Tibial artery (tissue), 4 donors: ENCODE measurements at regions not wholly inside any gene's neighbourhood (a gene's known extent, or its start where the extent isn't known, plus 50 kb on each side); places are given as distances from the start of the nearest gene placed in this dataset.

Experiments used
- DNase-seq, 2 donors: peaks; one replicate each; pipeline ENCODE4 v3.0.0-alpha.2; 2019
- H3K27ac ChIP-seq, 2 donors: fragments of 200-600 bp; sonication (generic) in 1 of 2; 1 replicate in 1 of 2; 2 replicates in 1 of 2; pipeline ENCODE4 v1.5.1; 2018 to 2019; ENCODE audit warnings: mild to moderate bottlenecking in 1 of 2
- H3K27me3 ChIP-seq, 2 donors: fragments of 200-600 bp; sonication (generic) in 1 of 2; one replicate each; pipeline versions ENCODE4 v1.5.1 to v1.6.0; 2016 to 2019
- H3K36me3 ChIP-seq, 3 donors: fragments of 200-600 bp; sonication (generic) in 2 of 3; one replicate each; pipeline ENCODE4 v1.5.1; 2016 to 2019; ENCODE audit warnings: mild to moderate bottlenecking in 2 of 3
- H3K4me1 ChIP-seq, 4 donors: fragments of 200-600 bp; sonication (generic) in 2 of 4; 1 replicate in 3 of 4; 2 replicates in 1 of 4; pipeline ENCODE4 v1.5.1; 2016 to 2019
- H3K4me3 ChIP-seq, 2 donors: fragments of 200-600 bp; sonication (generic) in 1 of 2; 1 replicate in 1 of 2; 2 replicates in 1 of 2; pipeline ENCODE4 v1.5.1; 2018 to 2019; ENCODE audit warnings: mild to moderate bottlenecking in 2 of 2
- H3K9me3 ChIP-seq, 3 donors: fragments of 200-600 bp; sonication (generic) in 1 of 3; one replicate each; pipeline ENCODE4 v1.5.1; 2016 to 2019
- intact Hi-C: fragments of 100-400 bp; cut with DNase I; formaldehyde crosslinking; loops from one replicate; pipeline ENCODE4 v1.15.0; 2023; ENCODE audit warnings: low total_unique reads
- TF ChIP-seq, protein P1 (sequence below), 2 experiments: fragments of 200-600 bp in 1 of 2; fragments of 450-650 bp in 1 of 2; IDR thresholded peaks; one replicate each; pipeline ENCODE4 v1.5.1; 2017 to 2019; ENCODE audit warnings: antibody characterized with exemption in 2 of 2, mild to moderate bottlenecking in 1 of 2, moderate library complexity in 1 of 2

DNA sequence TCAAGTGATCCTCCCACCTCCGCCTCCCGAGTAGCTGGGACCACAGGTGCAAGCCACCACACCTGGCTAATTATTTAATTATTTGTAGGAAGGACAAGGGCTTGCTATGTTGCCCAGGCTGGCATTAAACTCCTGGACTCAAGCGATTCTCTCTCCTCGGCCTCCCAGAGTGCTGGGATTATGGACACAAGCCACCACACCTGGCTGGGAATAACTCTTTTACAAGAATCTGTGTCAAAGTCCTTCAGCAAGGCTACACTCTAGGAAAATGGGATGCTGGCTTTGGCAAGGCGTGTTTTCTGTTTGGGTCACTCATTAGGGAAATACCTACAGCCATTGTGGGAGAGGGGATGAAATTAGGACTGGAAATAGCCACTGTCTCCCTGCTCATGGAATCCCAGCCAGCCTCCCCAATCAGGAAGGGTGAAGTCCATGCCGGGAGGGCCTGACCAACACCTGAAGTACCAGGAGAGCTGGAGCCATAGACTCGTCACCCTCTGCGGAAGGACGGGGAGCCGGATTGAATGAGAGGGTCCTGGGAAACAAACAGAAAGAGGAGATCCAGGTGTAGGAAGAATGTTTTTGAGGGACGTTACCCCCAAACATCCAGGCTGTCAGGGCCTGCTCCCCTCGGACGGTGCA, 72.2 kb upstream of the MYL10 start:
- DNase-seq = no peak
- intact Hi-C loops = no loop called here

DNA sequence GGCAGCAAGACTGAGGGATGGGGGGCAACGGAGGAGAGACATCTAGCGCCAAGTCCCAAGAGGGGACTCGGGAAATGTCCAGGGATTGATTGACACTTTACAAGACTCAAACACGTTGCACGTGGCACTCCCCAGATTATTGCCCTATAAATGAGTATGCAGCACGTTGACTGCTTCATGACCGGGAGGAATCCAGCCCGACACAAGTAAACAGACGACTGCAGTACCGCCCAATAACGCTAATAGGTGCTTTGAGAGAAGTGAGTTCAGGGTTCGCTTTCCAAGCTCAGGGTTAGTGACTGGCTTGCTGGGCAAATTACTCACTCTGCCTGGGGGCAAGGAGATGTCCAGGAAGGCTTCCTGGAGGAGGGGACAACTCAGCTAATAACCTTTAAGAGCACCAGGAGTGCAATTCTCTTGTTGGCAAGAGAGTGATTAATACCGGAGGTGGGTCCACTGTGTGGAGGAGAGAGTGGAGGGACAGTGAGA, 73.3 kb upstream of the MYL10 start:
- Histone ChIP-seq H3K27ac (no peak overlapping the region), H3K9me3 (no peaks in the 10 kb centered on the region), H3K36me3 (no peaks in the 10 kb centered on the region), H3K4me3 (no peak overlapping the region), H3K4me1 (no peaks in the 10 kb centered on the region), H3K27me3 (peaks cover 0 to 61% of the 10 kb centered on the region in 2 donors)
- TF ChIP-seq, protein P1, sequence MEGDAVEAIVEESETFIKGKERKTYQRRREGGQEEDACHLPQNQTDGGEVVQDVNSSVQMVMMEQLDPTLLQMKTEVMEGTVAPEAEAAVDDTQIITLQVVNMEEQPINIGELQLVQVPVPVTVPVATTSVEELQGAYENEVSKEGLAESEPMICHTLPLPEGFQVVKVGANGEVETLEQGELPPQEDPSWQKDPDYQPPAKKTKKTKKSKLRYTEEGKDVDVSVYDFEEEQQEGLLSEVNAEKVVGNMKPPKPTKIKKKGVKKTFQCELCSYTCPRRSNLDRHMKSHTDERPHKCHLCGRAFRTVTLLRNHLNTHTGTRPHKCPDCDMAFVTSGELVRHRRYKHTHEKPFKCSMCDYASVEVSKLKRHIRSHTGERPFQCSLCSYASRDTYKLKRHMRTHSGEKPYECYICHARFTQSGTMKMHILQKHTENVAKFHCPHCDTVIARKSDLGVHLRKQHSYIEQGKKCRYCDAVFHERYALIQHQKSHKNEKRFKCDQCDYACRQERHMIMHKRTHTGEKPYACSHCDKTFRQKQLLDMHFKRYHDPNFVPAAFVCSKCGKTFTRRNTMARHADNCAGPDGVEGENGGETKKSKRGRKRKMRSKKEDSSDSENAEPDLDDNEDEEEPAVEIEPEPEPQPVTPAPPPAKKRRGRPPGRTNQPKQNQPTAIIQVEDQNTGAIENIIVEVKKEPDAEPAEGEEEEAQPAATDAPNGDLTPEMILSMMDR (IDR thresholded peaks at IDR 0.05) = no peak
- intact Hi-C loops = no loop called here
- DNase-seq = no peak

More for the DNA sequence above, 72.2 kb upstream of the MYL10 start:
- no peak overlapping the region for H3K4me3 ChIP-seq
- H3K4me1 ChIP-seq = no peaks in the 10 kb centered on the region
- H3K9me3 ChIP-seq = no peaks in the 10 kb centered on the region
- no peak overlapping the region for H3K27ac ChIP-seq
- peaks cover 0 to 59% of the 10 kb centered on the region in 2 donors for H3K27me3 ChIP-seq
- TF ChIP-seq, protein P1 (IDR thresholded peaks at IDR 0.05) = no peak
- H3K36me3 ChIP-seq = no peaks in the 10 kb centered on the region

DNA sequence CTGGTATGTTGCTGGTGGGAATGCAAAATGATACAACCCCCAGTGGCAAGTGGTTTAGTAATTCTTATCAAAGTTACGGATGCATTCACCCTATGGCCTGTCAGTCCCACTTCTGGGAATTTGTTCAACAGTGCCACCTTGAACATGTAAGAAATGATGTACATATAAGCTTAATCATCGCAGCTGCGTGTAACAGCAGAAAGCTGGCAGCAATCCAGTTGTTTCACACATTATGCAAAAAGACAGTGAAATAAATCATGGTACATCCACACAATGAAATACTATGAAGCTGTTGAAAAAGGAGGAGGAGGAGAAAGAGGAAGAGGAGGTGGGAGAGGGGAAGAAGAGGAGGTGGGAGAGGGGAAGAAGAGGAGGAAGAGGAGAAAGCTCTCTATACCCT, 76.2 kb upstream of the MYL10 start:
- DNase-seq = no peak
- Histone ChIP-seq H3K36me3 (no peaks in the 10 kb centered on the region), H3K27me3 (peaks cover 0 to 48% of the 10 kb centered on the region in 2 donors), H3K4me1 (no peaks in the 10 kb centered on the region), H3K4me3 (no peak overlapping the region), H3K9me3 (no peaks in the 10 kb centered on the region), H3K27ac (no peak overlapping the region)
- TF ChIP-seq, protein P1 (IDR thresholded peaks at IDR 0.05) = no peak
- intact Hi-C loops = no loop called here

DNA sequence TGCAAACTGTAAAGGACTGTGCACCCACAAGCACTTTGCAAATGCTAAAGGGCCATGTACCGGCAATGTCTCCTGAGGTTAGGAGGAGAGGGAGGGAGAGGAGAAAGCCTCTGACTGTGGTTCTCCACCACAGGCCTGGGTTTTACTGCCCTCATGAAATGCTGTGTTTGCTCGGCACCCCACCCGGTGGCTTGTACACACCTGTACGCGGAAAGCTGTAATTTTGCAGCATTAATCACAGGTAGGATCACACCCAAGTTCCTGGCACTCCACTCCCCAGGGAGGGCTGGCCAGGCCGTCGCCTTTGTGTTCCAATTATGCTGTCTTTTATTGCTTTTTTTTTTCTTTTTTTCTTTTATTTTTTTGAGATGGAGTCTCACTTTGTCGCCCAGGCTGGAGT, 78.5 kb upstream of the MYL10 start:
- H3K36me3 ChIP-seq = no peaks in the 10 kb centered on the region
- peaks cover 0 to 37% of the 10 kb centered on the region in 2 donors for H3K27me3 ChIP-seq
- H3K4me1 ChIP-seq = no peaks in the 10 kb centered on the region
- DNase-seq = no peak
- no peak overlapping the region for H3K4me3 ChIP-seq
- TF ChIP-seq, protein P1 (IDR thresholded peaks at IDR 0.05) = no peak
- intact Hi-C loops = no loop called here
- H3K9me3 ChIP-seq = no peaks in the 10 kb centered on the region
- no peak overlapping the region for H3K27ac ChIP-seq

DNA sequence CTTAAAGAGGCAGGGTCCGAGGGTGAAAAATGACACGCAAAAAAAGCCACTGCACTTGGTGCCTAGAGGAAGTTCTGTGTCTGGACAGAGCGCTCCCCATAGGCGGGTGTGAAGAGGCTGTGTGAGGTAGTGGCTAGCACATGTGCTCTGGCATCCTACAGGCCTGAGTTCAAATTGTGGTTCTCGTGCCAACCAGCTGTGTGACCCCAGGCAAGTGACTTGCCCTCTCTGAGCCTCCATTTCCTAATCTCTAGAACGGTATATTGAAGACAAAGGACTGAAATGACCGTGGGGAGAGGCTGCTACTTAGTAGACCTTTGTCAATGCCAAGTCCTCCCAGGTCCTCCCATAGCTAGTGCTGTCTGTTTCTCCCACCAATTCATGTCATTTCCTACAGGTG, 79.1 kb upstream of the MYL10 start:
- intact Hi-C loops = no loop called here
- no peak overlapping the region for H3K27ac ChIP-seq
- no peak for DNase-seq
- peaks cover 0 to 37% of the 10 kb centered on the region in 2 donors for H3K27me3 ChIP-seq
- H3K9me3 ChIP-seq = no peaks in the 10 kb centered on the region
- no peaks in the 10 kb centered on the region for H3K36me3 ChIP-seq
- H3K4me3 ChIP-seq = no peak overlapping the region
- TF ChIP-seq, protein P1 (IDR thresholded peaks at IDR 0.05) = no peak
- no peaks in the 10 kb centered on the region for H3K4me1 ChIP-seq
